B cell (primary cell): ENCODE measurements at regions not wholly inside any gene's neighbourhood (a gene's known extent, or its start where the extent isn't known, plus 50 kb on each side); places are given as distances from the start of the nearest gene placed in this dataset.

ENCODE experiments used
- ATAC-seq: fragments of 200-7000 bp; cut with Tn5 transposase; one replicate; pipeline ENCODE4 v1.10.0; 2021; ENCODE audit warnings: low read depth, mild to moderate bottlenecking, moderate number of reproducible peaks, moderate library complexity
- CTCF ChIA-PET: fragments of 350-600 bp; sonication (Branson Sonifier 250); formaldehyde crosslinking; loops from one replicate; lab custom pipeline; 2021; ENCODE audit warnings: antibody characterized with exemption, inconsistent platforms; lab: Charles Lee
- POLR2A ChIA-PET: fragments of 350-600 bp; sonication (Branson Sonifier 250); formaldehyde crosslinking; loops from one replicate; lab custom pipeline; 2021; ENCODE audit warnings: antibody characterized with exemption; lab: Charles Lee
- DNase-seq: peaks from one replicate; pipeline ENCODE4 v3.0.0; 2013
- H2AFZ ChIP-seq: 2 replicates; pipeline ENCODE4 v1.6.1; 2012; ENCODE audit warnings: mild to moderate bottlenecking, low read depth, low read length; ENCODE audit not compliant: insufficient read depth, poor library complexity, severe bottlenecking
- H3K27ac ChIP-seq, 2 donors: 1 replicate in 1 of 2; 2 replicates in 1 of 2; pipeline ENCODE4 v1.5.1; 2012 to 2013; ENCODE audit warnings: low read length in 2 of 2, mild to moderate bottlenecking in 2 of 2, moderate library complexity in 1 of 2
- H3K27me3 ChIP-seq, 4 experiments: fragments of 200-600 bp in 1 of 4; sonication (generic) in 1 of 4; replicated peaks in 1 of 4; 1 replicate in 2 of 4; 2 replicates in 2 of 4; pipeline versions ENCODE4 v1.6.1 to v1.7.0; 2013 to 2016; ENCODE audit warnings: low read length in 3 of 4, mild to moderate bottlenecking in 2 of 4, mixed read lengths in 1 of 4, moderate library complexity in 1 of 4; ENCODE audit not compliant: insufficient read depth in 4 of 4, control insufficient read depth in 3 of 4; ENCODE audit errors: control extremely low read depth in 1 of 4
- H3K36me3 ChIP-seq, 2 experiments: replicated peaks in 1 of 2; 1 replicate in 1 of 2; 2 replicates in 1 of 2; pipeline versions ENCODE4 v1.6.1 to v1.7.1; 2013; ENCODE audit warnings: low read length in 1 of 2; ENCODE audit not compliant: insufficient read depth in 2 of 2, control insufficient read depth in 1 of 2; ENCODE audit errors: control extremely low read depth in 1 of 2, extremely low read depth in 1 of 2
- H3K4me1 ChIP-seq, 2 donors: fragments of 200-600 bp in 1 of 2; sonication (generic) in 1 of 2; 1 replicate in 1 of 2; 2 replicates in 1 of 2; pipeline versions ENCODE4 v1.5.1 to v1.6.1; 2013 to 2017; ENCODE audit warnings: low read length in 2 of 2; ENCODE audit not compliant: control insufficient read depth in 2 of 2, insufficient read depth in 2 of 2
- H3K4me2 ChIP-seq: replicated peaks from 2 replicates; pipeline ENCODE3; 2012; ENCODE audit warnings: mild to moderate bottlenecking, low read depth, low read length; ENCODE audit not compliant: poor library complexity, severe bottlenecking
- H3K4me3 ChIP-seq, 5 experiments: fragments of 200-600 bp in 1 of 5; sonication (generic) in 1 of 5; 1 replicate in 3 of 5; 2 replicates in 2 of 5; pipeline versions ENCODE4 v1.5.1 to v1.7.0; 2011 to 2016; ENCODE audit warnings: low read length in 4 of 5, mild to moderate bottlenecking in 4 of 5, low read depth in 2 of 5, control low read depth in 1 of 5, moderate library complexity in 1 of 5; ENCODE audit not compliant: insufficient read depth in 1 of 5; ENCODE audit errors: control extremely low read depth in 1 of 5, extremely low read depth in 1 of 5
- H3K79me2 ChIP-seq: fragments of 200-600 bp; sonication (generic); one replicate; pipeline ENCODE4 v1.6.0; 2016; ENCODE audit warnings: low read length; ENCODE audit not compliant: control insufficient read depth, insufficient read depth
- H3K9ac ChIP-seq: fragments of 200-600 bp; sonication (generic); 2 replicates; pipeline ENCODE4 v1.6.1; 2017; ENCODE audit warnings: mild to moderate bottlenecking, low read length, moderate library complexity
- H3K9me3 ChIP-seq, 3 donors: one replicate each; pipeline versions ENCODE4 v1.6.1 to v1.7.1; 2013; ENCODE audit warnings: low read length in 2 of 3; ENCODE audit not compliant: control insufficient read depth in 2 of 3, insufficient read depth in 1 of 3; ENCODE audit errors: control extremely low read depth in 1 of 3
- H4K20me1 ChIP-seq: 2 replicates; pipeline ENCODE4 v1.6.0; 2012; ENCODE audit warnings: mild to moderate bottlenecking, low read length; ENCODE audit not compliant: insufficient read depth, control insufficient read depth, poor library complexity, severe bottlenecking
- H3K27ac Mint-ChIP-seq: one replicate; pipeline ENCODE4 v1.8.0; 2021; ENCODE audit warnings: mixed read lengths
- H3K27me3 Mint-ChIP-seq: one replicate; pipeline ENCODE4 v1.8.0; 2021; ENCODE audit warnings: mixed read lengths
- H3K4me1 Mint-ChIP-seq: one replicate; pipeline ENCODE4 v1.8.0; 2021; ENCODE audit warnings: mixed read lengths
- H3K4me3 Mint-ChIP-seq: one replicate; pipeline ENCODE4 v1.8.0; 2021; ENCODE audit warnings: mixed read lengths
- H3K9me3 Mint-ChIP-seq: one replicate; pipeline ENCODE4 v1.8.0; 2022; ENCODE audit warnings: mixed read lengths; ENCODE audit not compliant: insufficient read depth
- CTCF ChIP-seq: fragments of 200-600 bp; IDR thresholded peaks from one replicate; pipeline ENCODE4 v1.8.0; 2022; ENCODE audit warnings: antibody characterized with exemption, mild to moderate bottlenecking
- EZH2 ChIP-seq: IDR thresholded peaks from 2 replicates; pipeline ENCODE4 v1.6.1; 2012; ENCODE audit warnings: borderline replicate concordance, low read depth, mild to moderate bottlenecking, moderate library complexity, low read length; ENCODE audit not compliant: insufficient read depth, poor library complexity, severe bottlenecking
- WGBS: methylation state at CpG from one replicate; pipeline ENCODE4 v1.1.5; 2013; ENCODE audit warnings: missing lambda C conversion rate; ENCODE audit not compliant: insufficient coverage; 5-methylcytosine and 5-hydroxymethylcytosine counted together
- intact Hi-C: fragments of 100-400 bp; cut with micrococcal nuclease; formaldehyde crosslinking; loops from one replicate; pipeline ENCODE4 v1.10.0; 2022

- H3K9ac ChIP-seq = no peak overlapping the region
- ChIA-PET POLR2A (no interaction called here), CTCF (no interaction called here)
- H3K27ac ChIP-seq = no peak overlapping the region
- H3K79me2 ChIP-seq = no peaks in the 10 kb centered on the region
- TF ChIP-seq EZH2 (no peak), CTCF (no peak)
- H3K36me3 ChIP-seq = no peaks in the 10 kb centered on the region
- Mint-ChIP-seq H3K9me3 (no peaks in the 10 kb centered on the region), H3K4me1 (no peaks in the 10 kb centered on the region), H3K27ac (no peak overlapping the region), H3K27me3 (peaks cover 18% of the 10 kb centered on the region), H3K4me3 (no peak overlapping the region)
- no peak for DNase-seq
- no peaks in the 10 kb centered on the region for H3K4me1 ChIP-seq
- intact Hi-C loops = no loop called here
- no peak overlapping the region for H3K4me2 ChIP-seq
- H3K4me3 ChIP-seq = no peak overlapping the region
- no peaks in the 10 kb centered on the region for H4K20me1 ChIP-seq
- 82% methylated on average over 18 of the region's 18 CpGs for WGBS
- H3K9me3 ChIP-seq = no peaks in the 10 kb centered on the region
- no peak for ATAC-seq
- H3K27me3 ChIP-seq = peaks cover 0 to 3% (median 0%) of the 10 kb centered on the region in 4 experiments
- H2AFZ ChIP-seq = no peak overlapping the region
Measured at GRCh38 chr16:86808863-86809444, 230.6 kb downstream of the FOXL1 start.

GRCh38 chr16:86809458-86809955 is 231.2 kb downstream of the FOXL1 start:
- no peaks in the 10 kb centered on the region for H3K9me3 Mint-ChIP-seq
- H3K9me3 ChIP-seq = no peaks in the 10 kb centered on the region
- no peaks in the 10 kb centered on the region for H4K20me1 ChIP-seq
- H3K4me1 Mint-ChIP-seq = no peaks in the 10 kb centered on the region
- no peak for DNase-seq
- H3K79me2 ChIP-seq = no peaks in the 10 kb centered on the region
- H3K27me3 Mint-ChIP-seq = peaks cover 18% of the 10 kb centered on the region
- 90% methylated on average over 8 of the region's 8 CpGs for WGBS
- H3K27ac ChIP-seq = no peak overlapping the region
- no peak for TF ChIP-seq EZH2
- no peak overlapping the region for H3K4me2 ChIP-seq
- no peak overlapping the region for H3K4me3 Mint-ChIP-seq
- no peak overlapping the region for H3K9ac ChIP-seq
- no peak overlapping the region for H3K4me3 ChIP-seq
- intact Hi-C loops = no loop called here
- H2AFZ ChIP-seq = no peak overlapping the region
- no peaks in the 10 kb centered on the region for H3K36me3 ChIP-seq
- CTCF ChIA-PET = no interaction called here
- no peak overlapping the region for H3K27ac Mint-ChIP-seq
- H3K27me3 ChIP-seq = no peaks in the 10 kb centered on the region
- POLR2A ChIA-PET = no interaction called here
- no peak for ATAC-seq
- H3K4me1 ChIP-seq = no peaks in the 10 kb centered on the region
